ENCODE measurements at regions not wholly inside any gene's neighbourhood (a gene's known extent, or its start where the extent isn't known, plus 50 kb on each side); places are given as distances from the start of the nearest gene placed in this dataset.

DNA sequence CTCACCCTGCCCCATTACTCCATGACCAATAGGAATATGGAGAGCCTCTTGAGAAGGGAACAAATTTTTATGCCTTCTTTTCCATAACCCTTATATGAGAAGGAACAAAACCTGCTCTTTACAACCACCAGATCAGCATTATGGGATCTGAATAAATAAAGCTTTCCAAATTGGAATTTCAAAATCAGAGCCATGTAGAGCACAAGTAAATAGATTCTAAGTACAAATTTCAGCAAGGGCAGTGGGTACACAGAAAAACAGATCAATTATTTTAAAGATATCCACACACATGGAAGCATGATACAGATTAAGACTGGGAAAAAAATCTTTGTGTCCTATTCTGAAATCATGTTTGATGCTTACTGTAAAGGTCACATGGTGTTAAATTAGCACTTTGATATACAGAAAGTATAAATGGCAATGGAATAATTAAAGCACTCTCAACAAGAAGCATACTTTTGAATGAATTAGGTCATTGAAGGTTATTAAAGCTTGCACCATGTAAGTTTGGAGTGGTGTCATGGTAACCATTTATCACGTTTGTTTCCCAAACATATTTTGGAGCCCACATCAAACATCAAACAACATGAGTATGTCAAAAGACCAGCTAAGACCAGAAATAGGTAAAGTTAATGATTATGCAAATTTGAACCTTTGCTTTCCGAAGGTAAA, 75.9 kb upstream of the AVPR1A start:
- TF ChIP-seq GATA3 (IDR thresholded peaks at IDR 0.05; ENCODE audit: low read depth, low read length): no peak
- no peak for TF ChIP-seq GATA2 (IDR thresholded peaks at IDR 0.05; ENCODE audit: low read depth, low read length)

All from SH-SY5Y (cell line).